HFFc6 (cell line): ENCODE measurements at regions not wholly inside any gene's neighbourhood (a gene's known extent, or its start where the extent isn't known, plus 50 kb on each side); places are given as distances from the start of the nearest gene placed in this dataset.

ENCODE experiments used
- DNase-seq: peaks from one replicate; pipeline ENCODE4 v3.0.0-alpha.2; 2018
- H3K27ac Mint-ChIP-seq: 2 replicates; pipeline ENCODE4 v1.8.0; 2020; ENCODE audit warnings: mild to moderate bottlenecking, mixed read lengths
- H3K27me3 Mint-ChIP-seq: 2 replicates; pipeline ENCODE4 v1.8.0; 2021; ENCODE audit warnings: mild to moderate bottlenecking, moderate library complexity, mixed read lengths; ENCODE audit not compliant: insufficient read depth
- H3K36me3 Mint-ChIP-seq: 2 replicates; pipeline ENCODE4 v1.8.0; 2021; ENCODE audit warnings: low read depth, mixed read lengths
- H3K4me1 Mint-ChIP-seq: 2 replicates; pipeline ENCODE4 v1.8.0; 2020; ENCODE audit warnings: low read depth, mixed read lengths
- H3K4me3 Mint-ChIP-seq: 2 replicates; pipeline ENCODE4 v1.8.0; 2020; ENCODE audit warnings: mild to moderate bottlenecking, moderate library complexity, mixed read lengths
- H3K9me3 Mint-ChIP-seq: 2 replicates; pipeline ENCODE4 v1.8.0; 2020; ENCODE audit warnings: mild to moderate bottlenecking, mixed read lengths
- CTCF ChIP-seq: fragments of 200-600 bp; sonication (generic); IDR thresholded peaks from 2 replicates; pipeline ENCODE4 v1.5.0; 2021; ENCODE audit warnings: antibody characterized with exemption, mild to moderate bottlenecking

GRCh38 chr21:36539434-36540150 lies 59.7 kb upstream of the CLDN14 start:
- Mint-ChIP-seq H3K36me3 (no peaks in the 10 kb centered on the region), H3K4me3 (no peak overlapping the region), H3K27ac (no peak overlapping the region), H3K27me3 (peaks cover 23% of the 10 kb centered on the region), H3K4me1 (no peaks in the 10 kb centered on the region), H3K9me3 (no peaks in the 10 kb centered on the region)
- no peak for TF ChIP-seq CTCF
- DNase-seq = no peak

GRCh38 chr21:36540700-36541099 lies 60.8 kb upstream of the CLDN14 start:
- no peaks in the 10 kb centered on the region for H3K36me3 Mint-ChIP-seq
- no peak for TF ChIP-seq CTCF
- H3K27ac Mint-ChIP-seq = no peak overlapping the region
- DNase-seq = no peak
- peaks cover 26% of the 10 kb centered on the region for H3K27me3 Mint-ChIP-seq
- no peak overlapping the region for H3K4me3 Mint-ChIP-seq
- no peaks in the 10 kb centered on the region for H3K9me3 Mint-ChIP-seq
- H3K4me1 Mint-ChIP-seq = no peaks in the 10 kb centered on the region

GRCh38 chr21:36541721-36542139 lies 61.8 kb upstream of the CLDN14 start:
- no peaks in the 10 kb centered on the region for H3K36me3 Mint-ChIP-seq
- no peaks in the 10 kb centered on the region for H3K9me3 Mint-ChIP-seq

GRCh38 chr21:36542312-36543101 lies 62.6 kb upstream of the CLDN14 start:
- Mint-ChIP-seq H3K27me3 (peaks cover 33% of the 10 kb centered on the region), H3K9me3 (no peaks in the 10 kb centered on the region), H3K4me1 (no peaks in the 10 kb centered on the region), H3K4me3 (no peak overlapping the region), H3K27ac (no peak overlapping the region), H3K36me3 (no peaks in the 10 kb centered on the region)
- peak; percentile 28; the same call in 1 of the 2 replicates for TF ChIP-seq CTCF
- DNase-seq = no peak

More at GRCh38 chr21:36541721-36542139, 61.8 kb upstream of the CLDN14 start:
- Mint-ChIP-seq H3K4me1 (no peaks in the 10 kb centered on the region), H3K27ac (no peak overlapping the region), H3K27me3 (peaks cover 28% of the 10 kb centered on the region), H3K4me3 (no peak overlapping the region)
- no peak for DNase-seq
- TF ChIP-seq CTCF = no peak

GRCh38 chr21:36543924-36544323 lies 64.0 kb upstream of the CLDN14 start:
- no peak overlapping the region for H3K27ac Mint-ChIP-seq
- no peaks in the 10 kb centered on the region for H3K4me1 Mint-ChIP-seq
- no peak for DNase-seq
- peaks cover 38% of the 10 kb centered on the region for H3K27me3 Mint-ChIP-seq
- no peak for TF ChIP-seq CTCF
- H3K36me3 Mint-ChIP-seq = no peaks in the 10 kb centered on the region
- H3K4me3 Mint-ChIP-seq = no peak overlapping the region
- no peaks in the 10 kb centered on the region for H3K9me3 Mint-ChIP-seq
